HG02973 (cell line): ENCODE measurements at regions not wholly inside any gene's neighbourhood (a gene's known extent, or its start where the extent isn't known, plus 50 kb on each side); places are given as distances from the start of the nearest gene placed in this dataset.

ENCODE experiments used
- ATAC-seq: cut with Tn5 transposase; IDR thresholded peaks from one replicate; pipeline ENCODE4 v1.9.1; 2021; ENCODE audit warnings: moderate library complexity; ENCODE audit not compliant: unreplicated experiment

DNA sequence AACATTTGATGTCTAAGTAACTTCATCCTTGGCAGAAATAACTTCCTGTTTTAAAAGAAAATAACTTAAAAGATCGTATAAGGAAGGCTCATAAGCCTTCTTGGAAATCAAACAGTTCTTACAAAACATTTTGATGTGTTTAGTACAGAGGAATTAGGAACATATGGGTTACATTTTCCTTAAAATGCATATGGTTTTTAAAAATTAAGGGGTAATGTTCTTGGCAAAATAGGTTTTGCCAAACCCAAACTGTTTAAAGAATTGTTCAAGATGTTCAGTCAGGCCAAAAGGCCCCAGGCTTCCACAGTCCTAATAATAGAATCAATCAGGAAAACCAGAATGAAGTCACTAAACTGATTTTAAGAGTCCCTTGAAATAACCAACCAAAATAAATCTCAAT, 142.7 kb upstream of the SLC35B3 start:
- ATAC-seq = no peak

DNA sequence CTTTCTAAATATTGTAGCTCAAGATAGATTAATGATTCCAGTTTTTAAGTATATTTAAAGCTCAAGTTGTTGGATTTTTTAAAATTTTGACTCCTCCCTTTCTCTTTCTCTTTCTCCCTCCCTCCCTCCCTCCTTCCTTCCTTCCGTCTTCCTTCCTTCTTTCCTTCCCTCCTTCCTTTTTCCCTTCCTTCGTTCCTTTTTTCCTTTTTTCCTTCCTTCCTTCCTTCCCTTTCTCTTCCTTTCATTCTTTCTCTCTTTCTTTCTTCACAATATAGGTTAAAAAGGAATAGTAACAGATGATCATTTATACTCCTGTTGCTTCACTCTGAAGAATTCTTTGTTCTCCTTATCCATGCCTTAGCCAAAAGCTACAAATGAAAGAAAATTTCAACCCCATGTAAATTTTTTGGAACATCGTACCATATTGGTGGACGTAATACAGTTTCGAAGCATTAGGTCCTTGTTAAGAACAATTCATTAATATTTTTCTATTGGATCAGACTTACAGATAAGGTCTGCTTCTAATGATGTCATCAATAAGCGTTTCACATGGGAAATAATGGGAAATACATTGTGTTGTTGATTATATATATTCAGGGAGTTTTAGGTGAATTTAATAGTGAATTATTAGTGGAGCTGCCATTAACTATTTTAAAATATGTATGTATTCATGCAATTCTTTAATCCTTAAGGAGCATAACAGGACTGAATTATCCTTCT, 139.6 kb upstream of the SLC35B3 start:
- ATAC-seq = no peak

DNA sequence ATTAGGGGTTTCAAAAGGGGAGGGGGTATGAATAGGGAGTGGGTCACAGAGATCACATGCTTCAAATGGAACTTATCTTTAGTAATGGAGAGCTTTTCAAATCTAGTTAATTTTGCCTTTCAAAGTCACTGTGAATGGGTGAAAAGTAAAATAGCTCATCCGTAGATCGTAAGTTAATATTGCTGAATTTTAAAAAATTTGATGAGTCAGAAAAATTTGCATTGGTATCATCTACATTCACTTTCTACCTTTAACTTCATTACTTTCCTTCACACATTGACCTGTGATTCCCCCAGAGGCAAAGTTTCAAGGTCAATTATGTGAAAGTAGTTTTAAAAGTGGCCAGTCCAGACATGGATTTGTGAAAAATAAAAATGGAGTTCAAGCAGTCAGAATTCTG, 139.0 kb upstream of the SLC35B3 start:
- no peak for ATAC-seq

DNA sequence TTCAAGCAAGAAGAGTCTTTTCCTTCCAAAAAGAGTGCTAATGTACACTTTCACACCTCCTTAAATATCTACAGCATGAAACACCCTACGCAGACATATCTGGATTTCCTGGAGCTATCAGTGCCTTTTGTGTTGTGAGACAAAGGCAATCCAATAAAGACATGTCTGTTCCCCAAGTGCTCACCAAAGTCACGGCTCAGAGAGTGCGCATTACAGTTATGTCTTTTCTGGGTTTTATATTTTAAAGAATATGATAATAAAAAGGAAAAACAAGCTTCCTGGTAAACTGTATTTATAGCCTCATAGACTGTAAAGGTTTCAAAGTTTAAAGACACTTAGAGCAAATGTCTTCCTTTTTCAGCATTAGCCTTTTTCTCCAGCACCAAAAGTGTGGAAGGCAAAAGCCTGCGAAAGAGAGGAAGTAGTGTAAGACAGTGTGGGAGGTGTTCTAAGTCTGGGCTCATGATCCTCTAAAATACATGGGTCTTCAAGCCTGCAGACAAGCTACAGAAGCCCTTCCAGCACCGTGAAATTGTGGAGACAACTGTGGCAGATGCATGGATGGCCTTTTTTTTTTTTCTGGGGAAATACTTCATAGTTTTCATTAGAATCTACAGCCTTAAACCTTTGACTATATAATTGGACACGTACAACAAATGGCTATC, 135.0 kb upstream of the SLC35B3 start:
- no peak for ATAC-seq

DNA sequence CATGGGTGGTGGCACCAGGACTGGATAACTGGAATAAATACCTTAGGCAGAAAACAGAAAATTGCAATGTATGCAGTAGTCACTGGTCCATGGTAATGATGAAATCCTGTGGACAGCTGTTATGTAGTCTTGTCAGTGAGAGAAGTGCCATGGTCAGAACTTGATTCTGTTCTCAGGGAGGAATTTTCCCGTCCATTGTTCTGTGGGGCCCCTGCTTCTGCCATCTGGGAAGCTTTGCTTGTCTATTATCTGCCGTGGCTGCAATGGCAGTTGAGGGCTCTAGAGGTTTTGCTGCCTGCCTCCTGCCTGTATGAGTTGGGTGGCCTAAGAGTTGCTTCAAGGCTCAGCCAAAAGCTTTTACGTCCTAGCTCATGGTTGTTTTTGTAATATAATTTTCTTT, 126.8 kb upstream of the SLC35B3 start:
- no peak for ATAC-seq

DNA sequence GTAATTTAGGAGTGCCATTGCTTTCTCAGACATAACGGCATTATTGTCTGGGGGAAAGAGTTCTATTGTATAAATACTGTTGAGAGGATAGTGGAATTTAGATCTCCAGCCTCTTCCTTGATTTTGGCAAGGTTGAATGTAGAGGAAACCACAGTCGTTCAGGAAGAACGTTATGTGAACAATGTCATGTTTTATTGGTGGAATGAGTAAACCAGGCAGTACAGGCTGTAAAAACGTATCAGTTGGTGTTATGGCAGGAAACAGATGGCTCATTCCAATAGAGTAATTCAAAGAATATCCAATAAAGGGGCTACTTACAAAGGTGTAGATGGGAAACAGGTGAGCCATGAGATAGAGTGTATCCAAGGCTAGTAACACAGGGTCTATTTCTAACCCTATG, 123.6 kb upstream of the SLC35B3 start:
- ATAC-seq = no peak

DNA sequence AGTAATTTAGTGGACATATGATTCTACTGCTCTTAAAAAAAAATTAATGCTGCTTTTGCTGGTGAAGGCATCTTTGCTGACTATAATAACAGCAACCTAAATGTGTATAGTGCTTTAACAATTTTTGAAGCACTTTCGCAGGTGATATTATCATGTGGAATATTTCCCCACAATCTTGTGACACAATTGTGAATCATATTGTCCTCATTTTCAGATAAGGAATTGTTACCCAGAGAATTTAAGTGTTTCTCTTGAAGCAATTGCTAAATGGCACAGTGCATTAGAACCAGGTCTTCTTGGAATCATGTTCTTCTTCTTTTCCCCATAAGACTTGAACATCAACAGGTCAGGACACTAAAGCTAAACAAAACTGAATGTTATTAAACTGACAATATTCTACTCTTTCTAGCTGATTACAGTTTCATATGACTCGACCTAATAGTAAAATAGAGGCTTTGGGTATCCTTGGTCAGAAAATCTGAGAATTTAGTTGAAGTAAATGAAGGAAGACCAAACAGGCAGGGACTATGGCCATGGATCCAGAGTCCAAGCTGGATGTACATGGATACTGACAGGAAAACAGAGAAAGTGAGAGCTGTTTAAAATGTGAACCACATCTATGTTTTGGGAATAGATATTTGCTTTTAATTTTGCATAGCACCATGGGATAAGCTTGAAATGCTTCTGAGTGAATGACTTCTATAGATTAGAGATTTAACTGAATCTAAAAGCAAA, 121.8 kb upstream of the SLC35B3 start:
- ATAC-seq = no peak

DNA sequence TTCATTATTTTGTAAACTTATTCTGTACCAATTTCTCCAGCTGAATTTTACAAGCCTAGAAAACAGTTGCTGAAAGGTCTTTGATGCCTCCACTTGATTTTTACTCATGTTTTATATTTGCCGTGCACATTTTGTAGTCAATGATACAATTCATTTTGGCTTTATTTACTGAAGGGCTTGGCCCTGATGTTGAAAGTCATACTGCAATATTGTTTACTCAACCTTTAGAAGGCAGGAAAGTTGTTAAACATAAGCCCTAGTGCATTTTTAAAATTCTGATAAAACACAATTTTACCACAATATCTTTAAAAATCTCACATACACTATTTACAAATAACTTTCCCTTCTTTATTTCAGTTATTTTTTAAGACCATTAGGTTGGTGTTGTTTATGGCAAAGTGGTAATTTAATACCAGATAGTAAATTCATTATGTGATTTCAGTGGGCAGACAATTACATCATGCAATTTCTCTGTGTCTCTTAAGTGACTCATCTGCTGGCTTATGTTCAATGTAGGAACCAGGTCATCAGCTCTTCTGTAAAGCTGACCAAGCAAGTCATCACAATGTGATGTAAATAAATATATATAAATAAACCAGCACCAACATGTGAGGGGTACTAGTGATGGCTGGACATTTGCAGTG, 121.1 kb upstream of the SLC35B3 start:
- no peak for ATAC-seq

DNA sequence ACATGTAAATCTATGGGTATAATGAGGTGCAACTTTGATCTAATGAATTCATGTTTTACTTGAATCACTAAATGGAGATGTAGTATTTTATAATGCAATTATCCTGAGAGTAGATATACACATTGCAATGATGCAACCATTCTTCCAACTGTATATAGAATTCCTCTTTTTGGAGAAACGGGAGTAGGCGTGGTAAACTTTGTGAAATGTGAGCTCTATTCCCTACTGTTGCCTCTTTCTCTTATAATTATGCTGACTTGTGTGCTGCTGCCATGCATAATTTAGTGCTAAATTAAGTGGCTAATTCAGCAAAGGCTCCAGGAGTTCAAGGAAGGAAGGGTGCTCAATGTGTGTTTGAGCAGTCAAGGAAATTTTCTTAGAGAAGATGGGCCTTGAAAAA, 116.6 kb upstream of the SLC35B3 start:
- ATAC-seq = no peak

DNA sequence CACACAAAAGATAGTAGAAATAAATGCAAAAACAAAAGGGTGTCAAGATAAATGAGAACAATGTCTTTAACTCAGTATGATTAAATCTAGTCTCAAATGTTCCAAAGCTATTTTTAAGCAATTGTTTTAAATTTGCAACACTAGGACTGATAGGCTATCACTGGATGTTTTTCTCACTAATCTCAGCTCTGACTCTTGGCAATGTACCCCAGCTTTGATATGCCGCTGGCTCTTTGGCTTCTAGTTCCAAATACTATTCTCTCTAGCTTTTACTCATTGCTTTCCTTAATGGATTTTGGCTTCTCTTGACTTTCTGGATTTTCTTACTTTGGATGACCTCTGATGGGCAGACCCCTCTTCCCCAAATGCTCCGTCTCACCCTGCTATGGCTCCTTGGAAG, 116.0 kb upstream of the SLC35B3 start:
- no peak for ATAC-seq

DNA sequence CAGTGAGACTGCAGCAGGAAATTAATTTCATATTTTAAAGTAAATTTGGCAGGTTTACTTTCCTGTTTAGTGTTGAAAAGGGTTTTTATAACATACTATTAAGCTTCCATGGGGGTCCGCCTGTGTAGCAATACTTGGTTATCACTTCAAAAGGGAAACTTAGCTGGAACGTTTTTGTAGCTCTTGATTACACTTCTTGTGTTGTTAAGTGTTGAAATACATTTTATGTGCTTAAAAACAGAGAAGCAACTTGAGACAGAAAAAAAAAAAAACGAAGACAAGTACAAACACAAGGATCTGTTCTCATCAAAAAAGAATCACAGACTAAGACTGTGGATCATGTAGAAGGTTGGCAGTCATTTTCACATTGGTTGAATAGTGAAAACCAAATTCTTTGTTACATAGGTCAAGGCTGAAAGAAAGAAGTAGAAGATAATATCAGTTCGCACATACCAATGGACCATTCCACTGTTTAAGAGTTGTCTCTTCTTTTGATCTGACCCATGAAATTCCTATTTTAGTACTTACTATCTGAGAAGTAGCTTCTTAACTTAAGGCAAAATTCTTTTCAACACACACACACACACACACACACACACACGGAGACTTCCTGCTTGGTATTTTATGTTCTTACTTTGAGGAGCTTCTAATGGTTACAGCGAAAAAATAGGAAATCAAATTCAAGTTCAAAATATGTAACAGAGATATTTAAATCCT, 113.9 kb upstream of the SLC35B3 start:
- no peak for ATAC-seq

DNA sequence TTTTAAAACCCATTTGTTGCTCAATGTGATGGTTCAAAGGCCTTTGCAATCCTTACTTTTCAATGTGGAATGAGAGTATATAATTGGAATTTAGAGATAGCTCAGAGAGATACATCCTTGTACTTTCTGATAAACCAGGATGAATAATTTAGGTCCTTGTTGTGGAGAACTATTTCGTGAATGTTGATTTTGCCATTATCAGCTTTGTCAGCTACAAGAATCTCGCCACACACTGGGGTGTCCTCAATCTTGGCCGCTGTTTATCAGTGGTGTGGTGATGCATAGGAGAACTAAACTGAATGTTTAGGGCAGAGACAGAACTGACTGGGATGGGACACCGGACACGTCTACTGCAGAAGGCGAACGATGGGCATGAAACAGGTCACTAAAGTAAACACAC, 111.2 kb upstream of the SLC35B3 start:
- ATAC-seq = no peak

DNA sequence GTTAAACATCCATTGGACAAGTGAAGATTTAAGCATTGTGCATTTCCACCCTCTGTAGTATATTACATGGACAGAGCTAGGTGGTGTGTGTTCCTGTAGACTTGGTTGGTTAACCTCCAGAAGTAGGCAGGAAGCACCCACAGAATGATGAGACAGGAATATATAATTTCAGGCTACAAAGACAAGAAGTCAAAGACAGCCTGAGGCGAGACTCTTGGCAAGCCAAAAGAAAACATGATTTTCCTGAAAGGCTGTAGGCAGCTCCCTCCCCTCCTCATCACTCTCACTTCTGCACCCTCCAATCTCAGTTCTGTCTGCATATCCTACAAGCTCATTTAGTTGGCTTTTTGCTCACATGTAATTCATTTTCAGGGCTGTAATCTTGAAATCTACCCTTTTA, 110.0 kb upstream of the SLC35B3 start:
- no peak for ATAC-seq

DNA sequence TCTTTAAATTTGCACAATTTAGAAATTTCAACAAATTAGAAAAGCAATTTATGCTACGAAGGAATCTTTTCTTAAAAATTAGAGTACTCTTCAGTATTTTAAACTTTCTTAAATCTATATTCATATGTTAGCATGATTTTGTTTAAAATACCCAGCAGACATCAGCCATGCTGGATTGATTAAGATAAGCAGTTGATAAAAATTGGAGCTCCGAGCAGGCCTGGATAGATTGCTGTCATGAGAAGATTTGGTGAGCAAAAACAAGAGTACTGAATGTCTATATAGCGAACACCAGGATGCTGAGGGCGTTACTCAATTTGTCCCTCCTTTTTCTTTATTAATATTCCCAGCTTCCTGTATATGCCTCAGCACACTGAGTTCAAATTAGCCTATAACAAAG, 108.4 kb upstream of the SLC35B3 start:
- ATAC-seq = no peak

DNA sequence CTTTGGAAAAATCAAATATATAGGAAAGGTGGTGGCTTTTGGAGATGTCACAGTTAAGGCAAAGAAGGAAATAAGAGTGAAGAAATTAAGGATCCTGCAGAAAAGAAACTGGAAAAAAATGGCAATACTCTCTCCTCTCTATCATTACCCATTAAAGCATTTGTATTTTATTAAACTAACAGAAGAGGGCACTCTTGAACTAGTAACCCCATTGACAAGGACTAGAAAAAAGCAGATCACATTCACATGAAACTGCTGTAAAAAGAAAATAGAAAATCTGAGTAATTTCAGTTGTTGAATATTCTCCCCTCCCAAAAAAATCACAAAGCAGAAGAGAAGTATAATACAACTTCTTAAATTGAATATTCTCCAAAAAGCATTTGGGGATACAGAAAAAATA, 104.1 kb upstream of the SLC35B3 start:
- ATAC-seq = no peak

DNA sequence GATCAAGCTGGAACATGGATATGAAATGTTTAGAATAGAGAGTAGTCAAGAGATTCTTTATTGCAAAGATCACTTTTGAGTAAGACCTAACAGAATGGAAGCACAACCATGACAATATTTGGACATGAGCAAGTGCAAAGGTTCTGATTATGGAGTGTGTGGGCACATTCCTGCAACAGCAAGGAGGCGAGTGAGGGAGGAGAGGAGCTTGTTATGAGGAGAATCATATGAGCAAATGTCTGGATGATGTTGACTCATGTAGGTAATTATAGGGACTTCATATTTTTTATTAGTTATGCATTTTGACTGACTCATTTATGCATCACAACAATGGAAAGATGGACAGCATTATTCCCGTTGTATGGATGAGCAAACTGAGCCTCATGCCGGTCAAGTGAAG, 100.8 kb upstream of the SLC35B3 start:
- no peak for ATAC-seq

DNA sequence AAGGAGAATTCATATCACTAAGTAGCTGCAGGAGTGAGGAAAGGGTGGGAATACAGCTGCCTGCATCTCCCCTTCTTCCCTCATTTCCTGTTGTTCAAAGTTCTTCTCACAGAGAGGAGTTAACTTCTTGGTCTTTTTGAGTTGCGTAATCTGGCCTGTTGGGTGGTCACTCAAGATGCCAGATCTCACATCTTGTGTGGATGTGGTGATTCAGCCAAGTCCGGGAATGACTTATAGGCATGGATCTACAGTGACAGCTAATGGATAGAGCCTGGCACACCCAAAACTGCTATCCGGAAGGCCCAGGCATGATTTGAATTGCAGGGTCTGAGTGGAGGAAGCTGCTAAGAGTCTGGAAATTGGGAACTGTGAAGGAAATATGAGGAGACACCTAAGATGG, 100.2 kb upstream of the SLC35B3 start:
- ATAC-seq = no peak

DNA sequence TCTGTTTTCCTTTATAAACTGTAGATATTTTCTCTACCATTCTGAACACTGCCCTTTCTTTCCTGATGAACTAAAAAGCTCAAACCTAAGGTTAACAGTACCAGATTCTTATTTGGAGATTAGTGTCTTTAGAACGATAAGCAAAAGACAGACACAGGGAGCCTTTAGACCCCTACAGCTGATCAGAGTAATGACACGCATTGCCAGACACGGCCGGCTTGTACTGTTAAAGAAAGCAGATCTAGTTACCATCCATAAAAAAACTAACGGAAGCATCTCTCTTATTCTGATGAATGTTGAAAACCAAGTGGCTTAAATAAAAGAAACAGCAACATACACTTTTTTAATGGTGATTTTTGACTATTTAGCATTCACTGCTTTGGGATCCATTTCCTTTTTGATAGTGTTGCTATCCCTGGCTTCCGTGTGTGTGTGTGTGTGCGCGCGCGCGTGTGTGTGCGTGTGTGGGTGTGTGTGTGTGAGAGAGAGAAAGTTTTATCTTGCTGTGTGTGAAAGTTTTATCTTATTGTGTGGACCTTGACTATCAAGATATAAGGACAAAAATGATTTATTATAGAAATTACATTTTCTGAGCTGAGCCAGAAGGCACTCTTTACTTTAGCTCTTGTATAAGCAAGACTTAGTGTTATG, 95.6 kb upstream of the SLC35B3 start:
- no peak for ATAC-seq

DNA sequence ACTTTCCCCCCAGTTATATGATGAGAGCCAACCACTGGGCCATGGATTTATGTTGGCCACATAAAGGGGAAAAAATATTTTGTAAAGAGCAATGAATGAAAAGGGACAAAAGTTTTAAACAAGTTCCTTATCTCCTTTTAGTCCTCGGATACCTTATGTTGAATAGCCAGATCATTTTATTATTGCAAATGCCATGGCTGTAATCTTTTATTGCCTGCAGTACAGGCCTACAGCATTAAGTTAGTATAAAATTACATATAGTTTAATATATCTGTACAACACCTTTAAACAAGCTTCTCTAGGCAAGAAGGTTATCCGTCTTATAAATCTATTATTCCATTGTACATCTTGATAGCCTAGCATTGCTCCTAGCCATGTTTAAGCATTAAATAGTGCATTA, 93.9 kb upstream of the SLC35B3 start:
- ATAC-seq = no peak

DNA sequence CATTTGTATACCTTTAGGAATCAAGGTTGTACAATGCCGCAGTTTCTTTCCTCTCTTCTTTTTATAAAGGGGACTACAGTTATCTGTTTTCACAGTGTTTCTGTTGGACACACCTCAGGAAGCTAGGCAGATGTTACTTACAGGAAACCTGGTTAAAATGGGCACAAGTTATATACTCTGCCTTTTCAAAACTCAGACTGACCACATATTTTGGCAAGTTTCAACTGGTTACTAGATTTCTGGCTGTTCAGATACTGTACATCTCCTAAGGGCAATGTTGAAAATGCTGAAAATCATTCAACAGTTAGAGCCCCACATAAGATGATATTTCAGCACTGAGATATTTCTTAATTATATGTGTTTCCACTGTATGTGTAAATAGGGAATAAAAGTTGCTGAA, 92.5 kb upstream of the SLC35B3 start:
- ATAC-seq = no peak

DNA sequence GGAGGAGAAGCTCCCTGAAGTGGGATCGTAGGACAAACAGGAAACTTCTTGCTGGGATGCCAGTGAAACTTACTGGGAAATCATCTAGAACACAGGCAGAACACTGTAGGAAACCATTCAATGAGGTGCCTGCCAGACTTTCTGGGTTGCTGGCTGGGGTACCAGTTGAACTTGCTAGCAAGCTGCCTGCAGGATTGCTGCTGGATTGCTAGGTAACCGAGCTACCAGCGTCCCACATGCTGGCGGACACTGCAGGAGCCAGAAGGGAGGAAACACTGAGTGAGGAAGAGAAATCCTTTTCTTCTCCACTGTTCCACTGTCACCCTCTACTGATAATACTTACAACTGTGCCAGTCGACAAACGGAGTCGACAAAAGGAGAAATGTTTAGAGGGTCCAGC, 91.3 kb upstream of the SLC35B3 start:
- no peak for ATAC-seq
